Upper lobe of left lung (tissue), 4 donors: ENCODE measurements at regions not wholly inside any gene's neighbourhood (a gene's known extent, or its start where the extent isn't known, plus 50 kb on each side); places are given as distances from the start of the nearest gene placed in this dataset.

Experiments used
- CTCF ChIP-seq, 6 experiments: fragments of 450-650 bp in 4 of 6; fragments of 200-600 bp in 2 of 6; sonication (generic) in 2 of 6; IDR thresholded peaks; one replicate each; pipeline ENCODE4 v1.5.1; 2016 to 2019; ENCODE audit warnings: antibody characterized with exemption in 6 of 6
- POLR2AphosphoS5 ChIP-seq, 2 donors: sonication (generic); formaldehyde crosslinking; IDR thresholded peaks; one replicate each; pipeline ENCODE4 v1.5.1; 2017; ENCODE audit warnings: antibody characterized with exemption in 2 of 2

GRCh38 chrX:20596856-20597255 is 330.1 kb upstream of the RPS6KA3 start:
- TF ChIP-seq CTCF (IDR thresholded peaks at IDR 0.05) = no peak
- TF ChIP-seq POLR2AphosphoS5 (IDR thresholded peaks at IDR 0.05) = no peak
